Neural cell (in vitro differentiated cells): ENCODE measurements at regions not wholly inside any gene's neighbourhood (a gene's known extent, or its start where the extent isn't known, plus 50 kb on each side); places are given as distances from the start of the nearest gene placed in this dataset.

Experiments used
- H2AFZ ChIP-seq: fragments of 200-600, 300-800 bp; sonication (generic), shearing (Covaris generic); 2 replicates; pipeline ENCODE4 v1.6.0; 2014; ENCODE audit warnings: low read depth, mild to moderate bottlenecking, antibody characterized with exemption, low read length, moderate library complexity
- H3F3A ChIP-seq: fragments of 200-600 bp; shearing (Covaris generic); 2 replicates; pipeline ENCODE4 v1.6.1; 2016; ENCODE audit warnings: mild to moderate bottlenecking, moderate library complexity, mixed read lengths, antibody characterized with exemption, low read length; ENCODE audit not compliant: insufficient read depth, poor library complexity, severe bottlenecking
- H3K27ac ChIP-seq: fragments of 200-600, 300-800 bp; sonication (generic), shearing (Covaris generic); 2 replicates; pipeline ENCODE4 v1.5.1; 2014; ENCODE audit warnings: mild to moderate bottlenecking, low read length, moderate library complexity
- H3K27me3 ChIP-seq: fragments of 300-800, 200-600 bp; sonication (generic), shearing (Covaris generic); 2 replicates; pipeline ENCODE4 v1.6.0; 2014; ENCODE audit warnings: mild to moderate bottlenecking, low read depth, low read length, moderate library complexity; ENCODE audit not compliant: insufficient read depth
- H3K36me3 ChIP-seq: fragments of 300-800, 200-600 bp; sonication (generic), shearing (Covaris generic); 2 replicates; pipeline ENCODE4 v1.5.1; 2014; ENCODE audit warnings: mild to moderate bottlenecking, antibody characterized with exemption, low read length, moderate library complexity; ENCODE audit not compliant: insufficient read depth
- H3K4me2 ChIP-seq: fragments of 300-800, 200-600 bp; sonication (generic), shearing (Covaris generic); 2 replicates; pipeline ENCODE4 v1.6.0; 2014; ENCODE audit warnings: mild to moderate bottlenecking, low read length
- H3K4me3 ChIP-seq: fragments of 300-800, 200-600 bp; sonication (generic), shearing (Covaris generic); 2 replicates; pipeline ENCODE4 v1.5.1; 2014; ENCODE audit warnings: mild to moderate bottlenecking, low read length, moderate library complexity
- H3K79me2 ChIP-seq: fragments of 200-600 bp; shearing (Covaris generic); replicated peaks from 2 replicates; pipeline ENCODE4 v1.6.0; 2014; ENCODE audit warnings: mild to moderate bottlenecking, low read length, moderate library complexity; ENCODE audit not compliant: insufficient read depth
- H3K9ac ChIP-seq: fragments of 300-800, 200-600 bp; sonication (generic), shearing (Covaris generic); 2 replicates; pipeline ENCODE4 v1.6.1; 2016; ENCODE audit warnings: mild to moderate bottlenecking, low read length, mixed read lengths
- H3K9me2 ChIP-seq: fragments of 200-600 bp; shearing (Covaris generic); 2 replicates; pipeline ENCODE4 v1.6.1; 2016; ENCODE audit warnings: mild to moderate bottlenecking, low read length, mixed read lengths; ENCODE audit not compliant: insufficient read depth
- H3K9me3 ChIP-seq: fragments of 200-600, 300-800 bp; sonication (generic), shearing (Covaris generic); 2 replicates; pipeline ENCODE4 v1.6.1; 2016; ENCODE audit warnings: mild to moderate bottlenecking, mixed run types, low read length, moderate library complexity, mixed read lengths
- H4K20me1 ChIP-seq: fragments of 200-600 bp; shearing (Covaris generic); 2 replicates; pipeline ENCODE4 v1.6.1; 2016; ENCODE audit warnings: mild to moderate bottlenecking, mixed run types; ENCODE audit not compliant: insufficient read depth
- EP300 ChIP-seq: fragments of 450-650 bp; conservative IDR thresholded peaks from 2 replicates; pipeline ENCODE4 v1.6.1; 2014; ENCODE audit warnings: antibody characterized with exemption, mild to moderate bottlenecking, moderate library complexity; ENCODE audit not compliant: poor library complexity, severe bottlenecking
- EZH2 ChIP-seq: fragments of 200-600, 300-800 bp; shearing (Covaris generic), sonication (generic); IDR thresholded peaks from 2 replicates; pipeline ENCODE4 v1.6.1; 2014; ENCODE audit warnings: antibody characterized with exemption, low read length, borderline replicate concordance, mild to moderate bottlenecking; ENCODE audit not compliant: insufficient read depth, poor library complexity, severe bottlenecking
- MXI1 ChIP-seq: fragments of 450-650 bp; conservative IDR thresholded peaks from 2 replicates; pipeline ENCODE4 v1.6.1; 2014; ENCODE audit warnings: antibody characterized with exemption, mild to moderate bottlenecking; ENCODE audit not compliant: poor library complexity, severe bottlenecking
- POLR2AphosphoS5 ChIP-seq: IDR thresholded peaks from 2 replicates; pipeline ENCODE4 v1.6.1; 2012
- RAD21 ChIP-seq: fragments of 450-650 bp; conservative IDR thresholded peaks from 2 replicates; pipeline ENCODE4 v1.6.1; 2014; ENCODE audit warnings: antibody characterized with exemption, mild to moderate bottlenecking, moderate library complexity
- SMC3 ChIP-seq: fragments of 450-650 bp; conservative IDR thresholded peaks from 2 replicates; pipeline ENCODE4 v1.6.1; 2014; ENCODE audit warnings: antibody characterized with exemption, mild to moderate bottlenecking, moderate library complexity; ENCODE audit not compliant: poor library complexity
- TAF1 ChIP-seq: IDR thresholded peaks from 2 replicates; pipeline ENCODE4 v1.6.1; 2012; ENCODE audit warnings: low read depth
- TF ChIP-seq, protein P1 (sequence below): fragments of 450-650 bp; IDR thresholded peaks from 2 replicates; pipeline ENCODE4 v1.5.1; 2014; ENCODE audit warnings: antibody characterized with exemption, mild to moderate bottlenecking, moderate library complexity; ENCODE audit not compliant: poor library complexity, severe bottlenecking

- H3K9ac ChIP-seq: no peak overlapping the region
- no peak overlapping the region for H3K4me2 ChIP-seq
- H3F3A ChIP-seq: no peaks in the 10 kb centered on the region
- H3K9me2 ChIP-seq: no peaks in the 10 kb centered on the region
- H3K36me3 ChIP-seq: no peaks in the 10 kb centered on the region
- H2AFZ ChIP-seq: no peak overlapping the region
- TF ChIP-seq SMC3 (no peak), RAD21 (no peak)
- H3K79me2 ChIP-seq: no peaks in the 10 kb centered on the region
- H3K27ac ChIP-seq: no peak overlapping the region
- H3K9me3 ChIP-seq: no peaks in the 10 kb centered on the region
- H4K20me1 ChIP-seq: no peaks in the 10 kb centered on the region
- no peak overlapping the region for H3K4me3 ChIP-seq
- no peaks in the 10 kb centered on the region for H3K27me3 ChIP-seq
These were observed 56.0 kb upstream of the SLC4A7 start for GRCh38 chr3:27540231-27540630.

DNA sequence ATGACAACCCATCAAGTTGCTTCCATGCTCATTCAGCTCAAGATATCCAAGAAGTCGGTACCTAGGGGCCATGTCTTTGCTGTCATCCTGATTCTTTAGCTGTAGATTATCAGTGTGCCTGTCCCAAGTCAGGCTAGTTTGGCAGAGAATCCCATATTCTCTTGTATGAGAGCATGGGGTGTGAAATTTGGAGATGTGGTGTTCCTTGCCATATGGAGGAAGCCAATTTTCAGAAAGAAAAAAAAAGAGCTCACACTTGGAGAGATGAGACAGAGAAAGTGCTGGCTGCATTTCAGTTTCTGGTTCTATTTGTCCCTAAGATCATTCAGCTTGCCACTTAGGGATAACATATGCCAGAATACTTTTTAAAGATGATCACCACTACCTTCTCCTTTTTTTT lies 52.3 kb upstream of the SLC4A7 start:
- Histone ChIP-seq H3K9ac (no peak overlapping the region), H2AFZ (no peak overlapping the region), H3K27ac (no peak overlapping the region), H3K4me3 (no peak overlapping the region), H3K27me3 (no peaks in the 10 kb centered on the region), H3K79me2 (no peaks in the 10 kb centered on the region), H3K4me2 (no peak overlapping the region), H3K9me3 (no peaks in the 10 kb centered on the region), H3K9me2 (no peaks in the 10 kb centered on the region), H4K20me1 (no peaks in the 10 kb centered on the region), H3K36me3 (no peaks in the 10 kb centered on the region), H3F3A (no peaks in the 10 kb centered on the region)
- no peak for TF ChIP-seq MXI1
- TF ChIP-seq RAD21: no peak
- TF ChIP-seq EP300: no peak
- TF ChIP-seq, protein P1, sequence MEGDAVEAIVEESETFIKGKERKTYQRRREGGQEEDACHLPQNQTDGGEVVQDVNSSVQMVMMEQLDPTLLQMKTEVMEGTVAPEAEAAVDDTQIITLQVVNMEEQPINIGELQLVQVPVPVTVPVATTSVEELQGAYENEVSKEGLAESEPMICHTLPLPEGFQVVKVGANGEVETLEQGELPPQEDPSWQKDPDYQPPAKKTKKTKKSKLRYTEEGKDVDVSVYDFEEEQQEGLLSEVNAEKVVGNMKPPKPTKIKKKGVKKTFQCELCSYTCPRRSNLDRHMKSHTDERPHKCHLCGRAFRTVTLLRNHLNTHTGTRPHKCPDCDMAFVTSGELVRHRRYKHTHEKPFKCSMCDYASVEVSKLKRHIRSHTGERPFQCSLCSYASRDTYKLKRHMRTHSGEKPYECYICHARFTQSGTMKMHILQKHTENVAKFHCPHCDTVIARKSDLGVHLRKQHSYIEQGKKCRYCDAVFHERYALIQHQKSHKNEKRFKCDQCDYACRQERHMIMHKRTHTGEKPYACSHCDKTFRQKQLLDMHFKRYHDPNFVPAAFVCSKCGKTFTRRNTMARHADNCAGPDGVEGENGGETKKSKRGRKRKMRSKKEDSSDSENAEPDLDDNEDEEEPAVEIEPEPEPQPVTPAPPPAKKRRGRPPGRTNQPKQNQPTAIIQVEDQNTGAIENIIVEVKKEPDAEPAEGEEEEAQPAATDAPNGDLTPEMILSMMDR: no peak
- no peak for TF ChIP-seq TAF1
- TF ChIP-seq SMC3: no peak
- TF ChIP-seq EZH2: no peak

- Histone ChIP-seq H3K27ac (no peak overlapping the region), H2AFZ (no peak overlapping the region), H3K9me2 (no peaks in the 10 kb centered on the region), H4K20me1 (no peaks in the 10 kb centered on the region), H3K4me3 (no peak overlapping the region), H3K9me3 (no peaks in the 10 kb centered on the region), H3K36me3 (no peaks in the 10 kb centered on the region), H3K79me2 (no peaks in the 10 kb centered on the region), H3K27me3 (no peaks in the 10 kb centered on the region), H3K4me2 (no peak overlapping the region), H3K9ac (no peak overlapping the region), H3F3A (no peaks in the 10 kb centered on the region)
- TF ChIP-seq EZH2 (no peak), MXI1 (no peak), POLR2AphosphoS5 (no peak), EP300 (no peak)
- TF ChIP-seq, protein P1: no peak
These were observed 51.7 kb upstream of the SLC4A7 start for GRCh38 chr3:27535809-27536392.
